ENCODE measurements at regions not wholly inside any gene's neighbourhood (a gene's known extent, or its start where the extent isn't known, plus 50 kb on each side); places are given as distances from the start of the nearest gene placed in this dataset.
A peak's percentile ranks its signal among the peaks of the same experiment; 100 is the strongest.
"Not testable (repeated sequence)": the region's sequence is repeated elsewhere in the genome, so short reads cannot be mapped to it uniquely, and the experiment has no call there.

- DNase-seq (ENCODE audit: low read depth) = no peak
These were observed 645.1 kb downstream of the TBC1D22A start for GRCh38 chr22:47407461-47408025.

GRCh38 chr22:47406896-47407295 lies 644.4 kb downstream of the TBC1D22A start:
- no peak for DNase-seq (ENCODE audit: low read depth)

- no peak for DNase-seq (ENCODE audit: low read depth)
These were observed 643.9 kb downstream of the TBC1D22A start for GRCh38 chr22:47406180-47406834.

- DNase-seq (ENCODE audit: low read depth) = not testable (repeated sequence)
These were observed 642.8 kb downstream of the TBC1D22A start for GRCh38 chr22:47405222-47405621.

- DNase-seq (ENCODE audit: low read depth) = no peak
These were observed 640.6 kb downstream of the TBC1D22A start for GRCh38 chr22:47402876-47403525.

- DNase-seq (ENCODE audit: low read depth) = peak; percentile 25
These were observed 639.7 kb downstream of the TBC1D22A start for GRCh38 chr22:47401976-47402770.

GRCh38 chr22:47401592-47401898 lies 639.1 kb downstream of the TBC1D22A start:
- no peak for DNase-seq (ENCODE audit: low read depth)

GRCh38 chr22:47400701-47401591 lies 638.5 kb downstream of the TBC1D22A start:
- DNase-seq (ENCODE audit: low read depth) = no peak

GRCh38 chr22:47400131-47400530 lies 637.7 kb downstream of the TBC1D22A start:
- DNase-seq (ENCODE audit: low read depth) = not testable (repeated sequence)

- no peak for DNase-seq (ENCODE audit: low read depth)
These were observed 636.7 kb downstream of the TBC1D22A start for GRCh38 chr22:47398921-47399790.

GRCh38 chr22:47398491-47398890 lies 636.0 kb downstream of the TBC1D22A start:
- DNase-seq (ENCODE audit: low read depth) = no peak

GRCh38 chr22:47397673-47398072 lies 635.2 kb downstream of the TBC1D22A start:
- no peak for DNase-seq (ENCODE audit: low read depth)

GRCh38 chr22:47396515-47396914 lies 634.1 kb downstream of the TBC1D22A start:
- DNase-seq (ENCODE audit: low read depth) = no peak

- DNase-seq (ENCODE audit: low read depth) = no peak
These were observed 633.7 kb downstream of the TBC1D22A start for GRCh38 chr22:47396105-47396504.

GRCh38 chr22:47395481-47395880 lies 633.0 kb downstream of the TBC1D22A start:
- DNase-seq (ENCODE audit: low read depth) = peak; percentile 58

- no peak for DNase-seq (ENCODE audit: low read depth)
These were observed 632.3 kb downstream of the TBC1D22A start for GRCh38 chr22:47394504-47395440.

- DNase-seq (ENCODE audit: low read depth) = no peak
These were observed 630.7 kb downstream of the TBC1D22A start for GRCh38 chr22:47393191-47393590.

GRCh38 chr22:47392729-47393128 lies 630.3 kb downstream of the TBC1D22A start:
- DNase-seq (ENCODE audit: low read depth) = no peak

- no peak for DNase-seq (ENCODE audit: low read depth)
These were observed 629.6 kb downstream of the TBC1D22A start for GRCh38 chr22:47392054-47392347.
